HCT116 (cell line): ENCODE measurements at regions not wholly inside any gene's neighbourhood (a gene's known extent, or its start where the extent isn't known, plus 50 kb on each side); places are given as distances from the start of the nearest gene placed in this dataset.

Experiments used
- ATAC-seq: fragments of 200-7000 bp; cut with Tn5 transposase; 2 replicates; pipeline ENCODE4 v1.9.1; 2020; ENCODE audit warnings: mild to moderate bottlenecking, moderate library complexity
- BruUV-seq: library from RNA; stranded (reverse); fragments of 400-500 nt; replicated peaks from 2 replicates; lab custom pipeline; 2021; lab: Mats Ljungman, UMichigan
- CTCF ChIA-PET: fragments of 300-600 bp; sonication (Branson Sonifier 250); formaldehyde crosslinking; loops from one replicate; lab custom pipeline; 2021; ENCODE audit warnings: antibody characterized with exemption; lab: Charles Lee
- POLR2A ChIA-PET: fragments of 300-600, 350-600 bp; sonication (Branson Sonifier 250); formaldehyde crosslinking; loops from one replicate; lab custom pipeline; 2021; ENCODE audit warnings: antibody characterized with exemption; lab: Charles Lee
- RAD21 ChIA-PET, 2 experiments: fragments of 300-600 bp; sonication (Branson Sonifier 250); formaldehyde crosslinking; loops; one replicate each; lab custom pipeline; 2023; ENCODE audit warnings: low total read pairs in 2 of 2; ENCODE audit not compliant: uncharacterized antibody in 2 of 2, unreplicated experiment in 2 of 2, low non-redundant PET in 1 of 2; lab: Charles Lee
- DNase-seq: peaks from one replicate; pipeline ENCODE4 v3.0.0-alpha.2; 2010; ENCODE audit warnings: low read depth, low spot score
- H2AFZ ChIP-seq: fragments of 200-600 bp; shearing (Covaris generic), sonication (generic); 2 replicates; pipeline ENCODE4 v1.6.1; 2017; ENCODE audit warnings: low read depth, mixed run types, mixed read lengths, antibody characterized with exemption, low read length; ENCODE audit not compliant: poor library complexity, severe bottlenecking
- H3K27ac ChIP-seq: 2 replicates; pipeline ENCODE4 v1.5.1; 2012; ENCODE audit warnings: low read depth, low read length
- H3K27me3 ChIP-seq: fragments of 200-600 bp; sonication (generic); 2 replicates; pipeline ENCODE4 v1.6.1; 2016; ENCODE audit warnings: mixed run types, low read length, mixed read lengths; ENCODE audit not compliant: insufficient read depth
- H3K36me3 ChIP-seq, 2 experiments: fragments of 200-500 bp in 1 of 2; fragments of 200-600 bp in 1 of 2; sonication (Bioruptor generic) in 1 of 2; sonication (generic) in 1 of 2; 2 replicates each; pipeline versions ENCODE4 v1.5.1 to v1.6.1; 2014 to 2016; ENCODE audit warnings: low read length in 2 of 2, inconsistent platforms in 1 of 2, mixed read lengths in 1 of 2, mixed run types in 1 of 2; ENCODE audit not compliant: insufficient read depth in 2 of 2, control insufficient read depth in 1 of 2
- H3K4me1 ChIP-seq, 2 experiments: fragments of 200-600 bp in 1 of 2; sonication (generic) in 1 of 2; 2 replicates each; pipeline versions ENCODE4 v1.5.1 to v1.6.1; 2012 to 2017; ENCODE audit warnings: low read length in 2 of 2, inconsistent platforms in 1 of 2, mild to moderate bottlenecking in 1 of 2, mixed read lengths in 1 of 2, mixed run types in 1 of 2, moderate library complexity in 1 of 2; ENCODE audit not compliant: insufficient read depth in 2 of 2, control insufficient read depth in 1 of 2
- H3K4me2 ChIP-seq: fragments of 200-600 bp; sonication (generic); 2 replicates; pipeline ENCODE4 v1.6.1; 2017; ENCODE audit warnings: mixed run types, low read length, mixed read lengths
- H3K4me3 ChIP-seq, 2 experiments: fragments of 200-600 bp in 1 of 2; sonication (generic) in 1 of 2; replicated peaks in 1 of 2; 2 replicates each; pipeline ENCODE4 v1.5.1; 2011 to 2016; ENCODE audit warnings: low read length in 2 of 2, control low read depth in 1 of 2, low read depth in 1 of 2, mild to moderate bottlenecking in 1 of 2, mixed read lengths in 1 of 2, mixed run types in 1 of 2
- H3K79me2 ChIP-seq: fragments of 200-600 bp; sonication (generic); 2 replicates; pipeline ENCODE4 v1.6.1; 2017; ENCODE audit warnings: mild to moderate bottlenecking, mixed run types, low read length, moderate library complexity, mixed read lengths; ENCODE audit not compliant: insufficient read depth
- H3K9ac ChIP-seq: fragments of 200-600 bp; sonication (generic); 2 replicates; pipeline ENCODE4 v1.6.1; 2016; ENCODE audit warnings: low read length, mixed read lengths
- H3K9me2 ChIP-seq: fragments of 200-600 bp; sonication (generic), shearing (Covaris generic); 2 replicates; pipeline ENCODE4 v1.6.1; 2017; ENCODE audit warnings: mixed run types, mild to moderate bottlenecking, moderate library complexity; ENCODE audit not compliant: insufficient read depth
- H3K9me3 ChIP-seq, 2 experiments: fragments of 200-500 bp in 1 of 2; fragments of 200-600 bp in 1 of 2; sonication (Bioruptor generic) in 1 of 2; sonication (generic) in 1 of 2; 2 replicates each; pipeline ENCODE4 v1.6.1; 2014 to 2017; ENCODE audit warnings: low read length in 2 of 2, mixed read lengths in 2 of 2, inconsistent platforms in 1 of 2, low read depth in 1 of 2, mild to moderate bottlenecking in 1 of 2, mixed run types in 1 of 2, moderate library complexity in 1 of 2; ENCODE audit not compliant: control insufficient read depth in 1 of 2, insufficient read depth in 1 of 2
- H4K20me1 ChIP-seq: fragments of 200-600 bp; sonication (generic), shearing (Covaris generic); 2 replicates; pipeline ENCODE4 v1.6.1; 2017; ENCODE audit warnings: mixed run types, mild to moderate bottlenecking, moderate library complexity; ENCODE audit not compliant: insufficient read depth
- CBX3 ChIP-seq: IDR thresholded peaks from 2 replicates; pipeline ENCODE4 v1.6.1; 2012; ENCODE audit warnings: low read depth
- EZH2phosphoT487 ChIP-seq: fragments of 200-600 bp; IDR thresholded peaks from 2 replicates; pipeline ENCODE4 v1.6.1; 2018; ENCODE audit warnings: antibody characterized with exemption, borderline replicate concordance
- MAX ChIP-seq: IDR thresholded peaks from 2 replicates; pipeline ENCODE4 v1.6.1; 2012
- SP1 ChIP-seq: IDR thresholded peaks from 2 replicates; pipeline ENCODE4 v1.6.1; 2012; ENCODE audit warnings: low read depth
- SRF ChIP-seq: IDR thresholded peaks from 2 replicates; pipeline ENCODE4 v1.6.1; 2012; ENCODE audit warnings: low read depth
- TCF7L2 ChIP-seq: IDR thresholded peaks from 2 replicates; pipeline ENCODE4 v1.7.0; 2011; ENCODE audit warnings: borderline replicate concordance, inconsistent platforms; ENCODE audit not compliant: insufficient read depth, insufficient read length; ENCODE audit errors: extremely low read depth
- ZBTB33 ChIP-seq: IDR thresholded peaks from 2 replicates; pipeline ENCODE4 v1.6.1; 2011; ENCODE audit warnings: mild to moderate bottlenecking, low read length, moderate library complexity; ENCODE audit not compliant: insufficient replicate concordance; ENCODE audit errors: extremely low read depth
- intact Hi-C: fragments of 100-400 bp; cut with micrococcal nuclease; formaldehyde crosslinking; loops from 2 replicates; pipeline ENCODE4 v1.10.0; 2022

- TF ChIP-seq EZH2phosphoT487 (no peak), SRF (no peak), CBX3 (no peak), ZBTB33 (no peak), TCF7L2 (no peak)
Observed at GRCh38 chr5:118775790-118776499, 212.4 kb downstream of the DTWD2 start (continued).

DNA sequence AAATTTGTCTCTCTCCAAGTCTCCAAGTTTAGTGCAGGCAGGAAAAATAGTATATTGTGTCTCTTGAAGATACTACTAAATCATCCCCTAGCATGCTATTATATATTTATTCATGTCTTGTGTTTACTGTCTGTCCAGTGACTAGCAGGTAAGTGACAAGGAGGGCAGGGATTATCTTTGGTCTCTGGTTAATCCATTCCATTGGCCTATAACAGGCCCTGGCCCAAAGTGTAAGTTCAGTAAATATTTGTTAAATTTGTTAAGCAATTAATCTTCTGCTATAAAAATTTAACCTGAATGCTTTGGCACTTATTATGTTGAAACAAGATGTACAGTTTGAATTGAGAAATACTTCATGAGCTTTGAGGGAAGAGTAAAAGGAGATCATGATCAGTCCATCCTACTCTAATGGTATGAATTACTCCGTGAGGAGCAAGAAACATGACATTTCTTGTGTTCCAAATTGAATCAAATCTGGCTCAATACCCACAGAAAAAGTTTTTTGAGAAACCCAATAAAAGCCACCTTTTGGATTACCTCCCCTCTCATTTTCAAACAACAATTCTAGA is 219.7 kb downstream of the DTWD2 start:
- Histone ChIP-seq H3K27ac (no peak overlapping the region), H4K20me1 (no peaks in the 10 kb centered on the region), H3K36me3 (no peaks in the 10 kb centered on the region), H3K4me1 (no peaks in the 10 kb centered on the region), H3K79me2 (no peaks in the 10 kb centered on the region), H3K9me3 (no peaks in the 10 kb centered on the region), H3K4me3 (no peak overlapping the region), H3K9me2 (no peaks in the 10 kb centered on the region), H3K27me3 (no peaks in the 10 kb centered on the region), H3K4me2 (no peak overlapping the region), H2AFZ (no peak overlapping the region), H3K9ac (no peak overlapping the region)
- no peak for ATAC-seq
- ChIA-PET RAD21 (no interaction called here), POLR2A (no interaction called here), CTCF (no interaction called here)
- TF ChIP-seq SP1 (no peak), MAX (no peak)
- DNase-seq, result no peak
- no TSS peak for BruUV-seq
- intact Hi-C loops, result no loop called here
